HG02943 (cell line): ENCODE measurements at regions not wholly inside any gene's neighbourhood (a gene's known extent, or its start where the extent isn't known, plus 50 kb on each side); places are given as distances from the start of the nearest gene placed in this dataset.
A peak's percentile ranks its signal among the peaks of the same experiment; 100 is the strongest.

Experiments used
- ATAC-seq: cut with Tn5 transposase; IDR thresholded peaks from one replicate; pipeline ENCODE4 v1.9.1; 2021; ENCODE audit warnings: mild to moderate bottlenecking, low read depth, moderate library complexity; ENCODE audit not compliant: unreplicated experiment

DNA sequence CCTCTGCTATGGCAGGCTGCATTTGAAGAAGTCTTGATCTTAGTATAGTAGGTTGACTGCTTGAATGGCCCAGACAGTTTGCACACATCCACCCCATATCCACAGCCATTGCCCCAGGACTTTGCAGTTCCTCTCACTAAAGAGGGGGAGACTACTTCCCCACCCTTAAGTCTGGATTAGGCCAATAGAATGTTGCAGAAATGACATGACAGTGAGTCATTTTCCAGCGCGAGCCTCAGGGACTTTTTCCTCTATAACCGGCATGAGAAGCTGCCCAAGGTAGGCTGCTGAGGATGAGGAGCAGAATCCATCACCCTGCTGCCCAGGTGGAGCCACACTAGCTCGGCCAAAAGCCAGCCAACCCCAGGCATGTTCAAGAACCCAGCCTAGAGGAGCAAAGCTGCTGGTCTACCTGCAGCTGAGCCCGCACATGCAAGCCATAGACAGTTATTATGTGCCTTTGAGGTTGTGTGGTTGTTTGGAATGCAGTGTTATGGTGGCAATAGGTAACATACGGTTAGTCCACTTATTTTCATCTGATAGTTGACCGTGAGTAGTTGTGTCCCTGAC, 113.9 kb downstream of the TLE3 start:
- no peak for ATAC-seq

DNA sequence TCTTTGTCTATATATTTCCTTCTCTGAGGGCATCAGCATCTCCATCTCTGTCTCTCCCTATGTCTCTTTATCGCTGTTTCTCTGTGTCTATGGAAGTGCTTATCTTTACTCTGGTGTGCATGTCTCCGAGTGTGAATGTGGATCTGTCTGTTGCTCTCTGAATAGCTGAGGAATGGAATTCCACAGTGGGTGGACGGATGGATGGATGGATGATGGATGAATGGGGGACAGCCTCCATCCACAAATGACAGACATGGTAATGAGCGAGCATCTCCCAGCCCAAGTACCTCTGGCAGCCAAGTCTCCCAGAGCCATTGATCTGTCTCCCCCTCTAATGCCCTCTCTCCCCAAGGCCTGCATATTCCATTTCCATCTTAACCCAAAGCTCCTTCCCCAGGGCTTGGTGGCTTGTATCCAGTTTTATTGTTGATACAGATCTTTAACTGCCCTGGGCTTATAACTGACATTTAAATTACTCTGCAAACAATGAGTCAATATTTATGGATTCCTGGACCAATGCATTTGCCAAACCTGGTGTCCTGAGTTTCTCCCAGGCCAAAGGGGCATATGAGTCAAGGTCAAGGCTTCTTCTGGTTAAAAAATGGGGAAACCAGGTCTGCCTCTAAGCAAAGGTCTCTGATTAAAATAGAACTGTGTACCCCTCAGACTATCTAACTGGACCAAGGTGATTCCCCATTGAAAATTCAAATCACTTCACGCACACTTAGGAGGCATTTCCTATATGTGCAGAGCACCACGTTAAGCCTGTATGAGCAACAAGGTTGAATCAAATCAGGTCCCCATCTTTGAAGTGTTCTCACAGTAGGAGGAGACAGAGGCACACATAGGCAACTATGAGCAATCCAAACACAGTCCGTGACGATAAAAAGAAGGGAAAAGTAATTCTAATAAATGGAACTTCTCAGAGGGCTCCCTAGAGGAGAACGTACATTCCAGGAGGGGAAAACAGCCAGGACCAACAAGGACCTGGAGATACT, 109.9 kb downstream of the TLE3 start:
- ATAC-seq, result no peak

DNA sequence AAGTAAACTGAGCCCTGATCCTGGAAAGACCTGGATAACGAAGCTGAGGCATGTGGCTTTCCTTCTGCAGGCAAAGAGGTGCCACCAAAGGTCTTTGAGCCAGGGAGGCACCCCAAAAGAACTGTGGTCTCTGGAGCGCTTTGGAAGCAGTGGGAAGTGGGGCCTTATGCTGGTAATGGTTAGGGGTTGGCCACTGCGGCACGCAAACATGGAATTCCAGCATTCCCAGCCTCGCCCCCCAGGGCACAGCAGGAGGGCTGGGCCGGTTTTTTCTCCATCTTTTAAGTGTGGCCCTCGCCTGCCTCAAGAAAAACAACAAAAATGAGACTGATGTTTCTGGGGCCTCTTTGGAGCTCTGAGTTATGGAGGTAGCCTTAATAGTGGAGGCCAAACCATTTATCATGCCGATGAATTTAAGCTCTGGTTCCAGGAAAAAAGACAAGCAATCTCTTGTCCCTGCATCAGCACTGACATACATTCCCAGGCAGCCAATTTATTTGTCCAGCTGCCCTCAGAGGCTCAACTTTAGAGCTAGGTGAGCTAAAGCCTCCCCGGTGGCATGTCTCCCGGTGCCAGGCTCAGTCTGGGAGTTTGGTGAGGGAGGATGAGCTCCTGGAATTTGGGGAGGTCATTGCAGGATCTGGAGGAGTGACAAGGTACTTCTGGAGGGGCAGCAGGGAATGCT, 109.0 kb downstream of the TLE3 start:
- no peak for ATAC-seq

DNA sequence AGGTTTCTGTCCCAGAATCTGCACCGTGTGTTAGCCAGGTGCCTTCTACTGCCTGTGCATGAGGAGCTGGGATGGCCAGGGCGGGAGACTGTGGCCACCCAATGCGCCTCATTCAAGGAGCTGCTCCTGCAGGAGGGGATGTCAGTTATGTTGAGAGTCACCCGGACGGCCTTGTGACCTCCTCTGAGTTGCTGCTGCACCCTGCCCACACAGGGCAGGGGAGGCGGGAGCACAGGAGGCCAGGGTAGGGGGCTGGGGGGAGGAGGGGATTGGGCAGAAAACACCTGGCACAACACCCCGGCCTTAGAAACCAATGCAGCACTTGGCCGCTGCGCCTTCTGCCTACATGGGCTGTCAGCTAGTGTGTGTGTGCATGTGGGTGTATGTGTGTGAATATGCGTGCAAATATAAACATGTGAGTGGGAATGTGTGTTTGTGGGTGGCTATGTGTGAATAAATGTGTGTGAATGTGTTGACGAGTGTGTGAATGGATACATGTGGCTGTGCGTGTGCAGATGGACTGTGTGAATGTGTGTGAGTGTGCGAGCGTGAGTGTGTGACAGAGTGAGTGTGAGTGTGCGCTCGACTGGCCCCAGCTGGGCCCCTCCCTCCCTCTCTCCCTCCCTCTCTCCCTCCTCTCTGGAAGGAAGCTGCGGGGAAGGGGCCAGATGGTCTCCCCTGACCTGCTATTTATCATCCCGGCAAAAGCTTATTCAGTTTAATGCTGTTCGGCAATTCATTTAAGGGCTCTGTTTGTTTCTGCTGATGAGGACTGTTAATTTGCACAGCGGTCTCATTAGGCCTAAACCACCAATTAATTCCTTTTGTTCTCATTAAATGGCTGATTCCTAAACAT, 106.9 kb downstream of the TLE3 start:
- no peak for ATAC-seq

DNA sequence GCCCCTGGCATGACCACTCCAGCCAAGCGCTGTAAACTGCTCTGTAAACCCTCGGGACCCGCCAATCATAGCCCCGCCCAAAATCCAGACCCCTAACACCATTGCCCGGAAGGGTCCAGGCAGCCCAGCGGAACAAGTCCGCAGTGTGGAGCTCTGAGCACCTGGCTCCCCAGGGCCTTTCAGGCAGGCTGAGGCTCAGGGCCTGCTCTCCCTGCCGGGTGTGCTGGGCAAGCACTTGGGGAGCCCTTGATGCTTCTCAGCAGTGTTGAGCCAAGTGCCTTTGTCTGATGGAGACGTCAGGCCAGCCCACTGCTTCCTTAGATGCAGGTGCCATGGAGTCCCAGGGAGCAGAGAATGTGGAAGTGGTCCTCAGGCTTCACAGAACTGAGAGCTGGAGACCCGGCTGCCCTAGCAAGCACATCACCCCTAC, 106.2 kb downstream of the TLE3 start:
- no peak for ATAC-seq

DNA sequence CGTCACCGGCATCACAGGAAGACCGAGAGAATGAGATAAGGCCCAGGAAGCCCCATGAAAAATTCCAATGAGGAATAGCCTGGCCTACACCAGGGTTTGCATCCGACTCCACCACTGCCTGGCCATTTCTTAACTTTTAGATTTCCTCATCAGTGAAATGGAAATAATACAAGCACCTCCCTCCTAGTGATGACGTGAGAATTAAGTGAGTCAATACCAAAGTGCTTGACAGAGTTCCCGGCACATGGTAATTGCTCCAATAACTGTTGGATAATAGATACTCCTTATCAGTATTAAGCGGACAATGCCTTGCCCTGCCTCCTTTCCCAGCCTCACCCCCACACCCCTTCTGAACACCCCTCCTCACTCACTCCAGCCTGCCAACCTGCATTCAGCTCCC, 105.4 kb downstream of the TLE3 start:
- ATAC-seq, result no peak

DNA sequence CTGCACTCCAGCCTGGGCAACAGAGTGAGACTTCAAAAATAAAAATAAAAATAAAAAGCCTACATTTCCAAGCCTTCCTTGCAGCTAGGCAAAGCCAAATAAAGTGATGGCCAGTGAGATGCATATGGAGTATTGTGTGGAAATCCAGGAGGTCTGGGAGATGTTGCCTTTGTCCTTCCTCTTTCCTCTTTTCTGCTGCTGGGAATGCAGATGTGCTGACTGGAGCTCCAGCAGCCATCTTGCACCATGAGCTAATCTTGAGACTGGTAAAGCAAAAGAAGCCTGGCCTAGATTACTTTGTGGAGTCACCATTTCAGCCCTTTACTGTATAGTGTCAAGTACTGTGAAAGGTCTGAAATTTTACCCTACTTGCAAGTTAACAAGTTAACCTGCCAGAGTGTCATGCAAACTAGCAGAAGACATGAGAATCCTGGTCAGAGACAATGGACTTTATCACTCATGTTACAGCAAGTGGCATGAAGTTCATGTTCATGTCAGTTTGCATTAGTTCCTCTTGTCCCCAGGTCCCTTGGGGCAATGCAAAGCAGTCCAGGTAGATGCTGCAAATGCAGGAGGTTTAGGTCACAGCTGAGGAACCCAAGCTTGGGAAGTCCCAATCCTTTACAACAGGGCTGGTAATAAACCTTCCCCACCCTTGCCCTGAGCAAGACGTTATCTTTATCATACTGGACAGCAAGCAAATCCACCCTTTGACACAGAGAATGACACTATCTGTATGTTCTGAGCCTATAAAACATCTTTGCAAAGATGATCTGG, 103.1 kb downstream of the TLE3 start:
- ATAC-seq, result peak; percentile 60

DNA sequence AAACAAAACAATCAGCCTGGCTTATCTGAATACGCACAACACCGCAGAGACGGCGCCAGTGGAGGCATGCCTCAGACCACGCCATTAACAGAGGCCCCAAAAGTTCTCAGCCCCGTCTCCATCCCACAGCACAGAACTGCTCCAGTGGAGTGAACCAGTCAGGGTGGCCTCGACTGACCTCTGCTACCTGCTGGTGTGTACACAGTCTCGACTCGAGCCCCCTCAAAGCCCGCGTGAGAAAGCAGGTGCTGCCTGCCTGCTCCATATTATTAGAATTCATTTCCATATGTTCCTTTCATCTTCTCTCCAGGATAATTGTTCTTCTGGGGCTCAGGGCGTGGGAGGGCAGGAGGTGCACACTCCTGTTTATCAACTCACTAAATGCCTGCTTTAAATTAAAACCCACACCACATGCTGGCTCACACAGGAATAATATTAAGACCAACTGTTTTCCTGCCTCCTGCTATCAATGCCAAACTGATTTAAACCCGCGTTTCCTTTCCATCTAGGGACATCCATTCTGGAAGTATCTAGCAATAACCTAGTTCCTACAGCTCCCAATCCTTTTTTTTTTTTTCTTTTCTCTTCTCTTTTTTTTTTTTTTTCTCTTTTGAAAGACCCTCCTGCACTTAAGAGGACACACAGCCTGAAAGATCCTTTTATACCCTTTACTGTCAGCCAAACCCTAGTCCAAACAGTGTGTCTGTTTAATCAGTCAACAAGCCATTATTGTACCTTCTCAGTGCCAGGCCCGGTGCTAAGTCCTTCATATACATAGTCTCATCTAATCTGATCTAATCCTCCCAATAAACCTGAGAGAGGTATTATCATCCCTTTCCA, 101.2 kb downstream of the TLE3 start:
- no peak for ATAC-seq

DNA sequence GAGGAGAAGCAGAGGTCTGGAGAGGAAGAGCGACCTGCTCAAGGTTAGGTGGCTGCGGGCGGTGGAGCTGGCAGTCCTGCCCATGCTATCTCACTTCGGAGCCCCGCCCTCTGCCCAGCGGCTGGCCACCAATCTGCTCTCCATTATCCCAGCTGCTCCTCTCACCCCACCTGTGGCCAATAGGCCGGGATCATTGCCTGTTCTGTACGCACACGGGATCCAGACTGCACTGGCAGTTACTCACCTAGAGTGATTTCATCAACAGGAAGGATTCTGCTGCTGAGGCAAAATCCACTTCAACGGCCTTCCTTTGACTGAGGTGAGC, 100.6 kb downstream of the TLE3 start:
- no peak for ATAC-seq
